ENCODE measurements at regions not wholly inside any gene's neighbourhood (a gene's known extent, or its start where the extent isn't known, plus 50 kb on each side); places are given as distances from the start of the nearest gene placed in this dataset.

DNA sequence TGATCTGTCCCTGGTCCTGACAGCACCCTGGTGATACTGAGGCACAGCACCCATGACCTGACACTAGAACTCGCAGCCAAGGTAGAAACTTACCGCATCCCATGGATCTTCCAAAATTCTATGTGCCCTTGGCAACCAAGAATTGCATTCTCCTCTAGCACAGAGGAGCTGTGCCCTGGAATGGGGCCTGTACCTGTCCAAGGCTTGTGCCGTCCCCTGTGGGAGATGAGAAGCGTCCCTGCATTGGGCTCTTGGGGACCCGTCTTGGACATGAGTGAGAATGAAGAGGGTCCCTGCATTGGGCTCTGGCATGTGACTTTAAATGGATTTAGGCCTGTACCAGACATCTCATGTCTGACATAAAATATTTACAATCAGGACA, 67.1 kb downstream of the GGTLC2 start:
- POLR2A ChIA-PET = no interaction called here
- Histone ChIP-seq H3K36me3 (replicated peaks in 1 of 2; ENCODE audit: control insufficient read depth in 1 of 2, insufficient read depth in 2 of 2, low read length in 2 of 2) (no peaks in the 10 kb centered on the region), H3K9me3 (ENCODE audit: low read length) (no peaks in the 10 kb centered on the region), H3K4me2 (ENCODE audit: low read depth, low read length) (no peak overlapping the region), H3K27me3 (ENCODE audit: control insufficient read depth in 1 of 2, insufficient read depth in 2 of 2, low read length in 2 of 2) (peaks cover 0 to 11% of the 10 kb centered on the region in 2 experiments; a peak in 1 of 5 replicates), H4K20me1 (ENCODE audit: insufficient read depth, low read length) (peaks cover 3% of the 10 kb centered on the region; the same call in 1 of the 2 replicates), H2AFZ (ENCODE audit: low read length) (no peak overlapping the region), H3K4me1 (ENCODE audit: insufficient read depth, low read length) (no peaks in the 10 kb centered on the region), H3K4me3 (replicated peaks in 1 of 3; ENCODE audit: insufficient read depth in 1 of 3, low read depth in 2 of 3, low read length in 3 of 3) (no peak overlapping the region), H3K9ac (ENCODE audit: insufficient read depth, low read depth, low read length) (no peak overlapping the region), H3K79me2 (ENCODE audit: insufficient read depth, low read length) (no peaks in the 10 kb centered on the region), H3K27ac (ENCODE audit: extremely low read length, insufficient read depth, low read length) (no peak overlapping the region)
- ATAC-seq (no peak), DNase-seq (ENCODE audit: low spot score) (no peak), FAIRE-seq (no peak)
- CTCF ChIA-PET (ENCODE audit: low intra/inter-chr PET ratio, low total read pairs) = no interaction called here
- in situ Hi-C loops (cut with HindIII; ENCODE audit: extremely low pct_ligation_motif_present, low pct_unique_long_range_greater_than_20kb) = no loop called here
- TF ChIP-seq ZNF660 (CRISPR knock-in tag; IDR thresholded peaks at IDR 0.05; ENCODE audit: borderline replicate concordance, low read depth) (no peak), BORCS8-MEF2B (CRISPR knock-in tag; IDR thresholded peaks at IDR 0.05) (no peak)
- BruUV-seq (replicated peaks) = no TSS peak
- 24% methylated on average over 5 of the region's 5 CpGs for WGBS (ENCODE audit: low lambda C conversion rate)
- intact Hi-C loops (cut with micrococcal nuclease; ENCODE audit: unreplicated experiment) = no loop called here

DNA sequence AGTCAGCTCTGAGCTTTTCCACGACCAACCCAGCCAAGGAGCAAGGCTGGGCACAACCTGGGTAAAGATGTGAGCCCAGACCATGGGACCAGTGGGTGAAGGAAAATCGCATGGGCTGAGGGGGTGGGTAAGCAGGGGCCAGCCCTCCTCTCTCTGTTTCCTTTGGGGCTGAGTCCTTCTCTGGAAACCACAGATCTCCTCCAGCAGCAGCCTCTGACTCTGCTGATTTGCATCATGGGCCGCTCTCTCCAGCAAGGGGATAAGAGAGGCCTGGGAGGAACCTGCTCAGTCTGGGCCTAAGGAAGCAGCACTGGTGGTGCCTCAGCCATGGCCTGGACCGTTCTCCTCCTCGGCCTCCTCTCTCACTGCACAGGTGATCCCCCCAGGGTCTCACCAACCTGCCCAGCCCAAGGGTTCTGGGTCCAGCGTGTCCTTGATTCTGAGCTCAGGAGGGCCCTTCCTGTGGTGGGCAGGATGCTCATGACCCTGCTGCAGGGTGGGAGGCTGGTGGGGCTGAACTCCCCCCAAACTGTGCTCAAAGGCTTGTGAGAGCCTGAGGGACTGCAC, 67.8 kb downstream of the GGTLC2 start:
- ATAC-seq (no peak), FAIRE-seq (no peak), DNase-seq (ENCODE audit: low spot score) (no peak)
- CTCF ChIA-PET (ENCODE audit: low intra/inter-chr PET ratio, low total read pairs) = no interaction called here
- TF ChIP-seq ETV5 (CRISPR knock-in tag; IDR thresholded peaks at IDR 0.05; ENCODE audit: borderline replicate concordance) = no peak
- no peak for TF ChIP-seq MAZ (IDR thresholded peaks at IDR 0.05; ENCODE audit: borderline replicate concordance, low read depth, low read length)
- no peak for TF ChIP-seq MAZ (CRISPR knock-in tag; IDR thresholded peaks at IDR 0.05; ENCODE audit: low read depth)
- TF ChIP-seq MIER2 (CRISPR knock-in tag; IDR thresholded peaks at IDR 0.05) = no peak
- TF ChIP-seq ZNF431 (CRISPR knock-in tag; IDR thresholded peaks at IDR 0.05; ENCODE audit: borderline replicate concordance, low read depth) = no peak
- no peak for TF ChIP-seq MTF2 (CRISPR knock-in tag; IDR thresholded peaks at IDR 0.05; ENCODE audit: borderline replicate concordance)
- TF ChIP-seq ZNF775 (CRISPR knock-in tag; IDR thresholded peaks at IDR 0.05; ENCODE audit: borderline replicate concordance) = no peak
- no peak for TF ChIP-seq BRD4 (CRISPR knock-in tag; IDR thresholded peaks at IDR 0.05)
- TF ChIP-seq, protein P1, sequence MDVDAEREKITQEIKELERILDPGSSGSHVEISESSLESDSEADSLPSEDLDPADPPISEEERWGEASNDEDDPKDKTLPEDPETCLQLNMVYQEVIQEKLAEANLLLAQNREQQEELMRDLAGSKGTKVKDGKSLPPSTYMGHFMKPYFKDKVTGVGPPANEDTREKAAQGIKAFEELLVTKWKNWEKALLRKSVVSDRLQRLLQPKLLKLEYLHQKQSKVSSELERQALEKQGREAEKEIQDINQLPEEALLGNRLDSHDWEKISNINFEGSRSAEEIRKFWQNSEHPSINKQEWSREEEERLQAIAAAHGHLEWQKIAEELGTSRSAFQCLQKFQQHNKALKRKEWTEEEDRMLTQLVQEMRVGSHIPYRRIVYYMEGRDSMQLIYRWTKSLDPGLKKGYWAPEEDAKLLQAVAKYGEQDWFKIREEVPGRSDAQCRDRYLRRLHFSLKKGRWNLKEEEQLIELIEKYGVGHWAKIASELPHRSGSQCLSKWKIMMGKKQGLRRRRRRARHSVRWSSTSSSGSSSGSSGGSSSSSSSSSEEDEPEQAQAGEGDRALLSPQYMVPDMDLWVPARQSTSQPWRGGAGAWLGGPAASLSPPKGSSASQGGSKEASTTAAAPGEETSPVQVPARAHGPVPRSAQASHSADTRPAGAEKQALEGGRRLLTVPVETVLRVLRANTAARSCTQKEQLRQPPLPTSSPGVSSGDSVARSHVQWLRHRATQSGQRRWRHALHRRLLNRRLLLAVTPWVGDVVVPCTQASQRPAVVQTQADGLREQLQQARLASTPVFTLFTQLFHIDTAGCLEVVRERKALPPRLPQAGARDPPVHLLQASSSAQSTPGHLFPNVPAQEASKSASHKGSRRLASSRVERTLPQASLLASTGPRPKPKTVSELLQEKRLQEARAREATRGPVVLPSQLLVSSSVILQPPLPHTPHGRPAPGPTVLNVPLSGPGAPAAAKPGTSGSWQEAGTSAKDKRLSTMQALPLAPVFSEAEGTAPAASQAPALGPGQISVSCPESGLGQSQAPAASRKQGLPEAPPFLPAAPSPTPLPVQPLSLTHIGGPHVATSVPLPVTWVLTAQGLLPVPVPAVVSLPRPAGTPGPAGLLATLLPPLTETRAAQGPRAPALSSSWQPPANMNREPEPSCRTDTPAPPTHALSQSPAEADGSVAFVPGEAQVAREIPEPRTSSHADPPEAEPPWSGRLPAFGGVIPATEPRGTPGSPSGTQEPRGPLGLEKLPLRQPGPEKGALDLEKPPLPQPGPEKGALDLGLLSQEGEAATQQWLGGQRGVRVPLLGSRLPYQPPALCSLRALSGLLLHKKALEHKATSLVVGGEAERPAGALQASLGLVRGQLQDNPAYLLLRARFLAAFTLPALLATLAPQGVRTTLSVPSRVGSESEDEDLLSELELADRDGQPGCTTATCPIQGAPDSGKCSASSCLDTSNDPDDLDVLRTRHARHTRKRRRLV (CRISPR knock-in tag; IDR thresholded peaks at IDR 0.05) = no peak
- no peak for TF ChIP-seq TP53 (CRISPR knock-in tag; conservative IDR thresholded peaks at IDR 0.05)
- no peak for TF ChIP-seq ATRX (CRISPR knock-in tag; IDR thresholded peaks at IDR 0.05; ENCODE audit: borderline replicate concordance)
- TF ChIP-seq POLR2AphosphoS5 (IDR thresholded peaks at IDR 0.05; ENCODE audit: low read depth, low read length) = no peak
- WGBS (ENCODE audit: low lambda C conversion rate) = 6% methylated on average over 2 of the region's 6 CpGs
- H3K79me2 ChIP-seq (ENCODE audit: insufficient read depth, low read length) = no peaks in the 10 kb centered on the region
- peaks cover 0 to 9% of the 10 kb centered on the region in 2 experiments; a peak in 1 of 5 replicates for H3K27me3 ChIP-seq (ENCODE audit: control insufficient read depth in 1 of 2, insufficient read depth in 2 of 2, low read length in 2 of 2)
- H3K4me3 ChIP-seq (replicated peaks in 1 of 3; ENCODE audit: insufficient read depth in 1 of 3, low read depth in 2 of 3, low read length in 3 of 3) = no peak overlapping the region
- H3K9ac ChIP-seq (ENCODE audit: insufficient read depth, low read depth, low read length) = no peak overlapping the region
- H4K20me1 ChIP-seq (ENCODE audit: insufficient read depth, low read length) = peaks cover 3% of the 10 kb centered on the region; the same call in 1 of the 2 replicates
- no peak overlapping the region for H3K27ac ChIP-seq (ENCODE audit: extremely low read length, insufficient read depth, low read length)
- BruUV-seq (replicated peaks) = no TSS peak
- in situ Hi-C loops (cut with HindIII; ENCODE audit: extremely low pct_ligation_motif_present, low pct_unique_long_range_greater_than_20kb) (no loop called here), intact Hi-C loops (cut with micrococcal nuclease; ENCODE audit: unreplicated experiment) (no loop called here)
- no peaks in the 10 kb centered on the region for H3K4me1 ChIP-seq (ENCODE audit: insufficient read depth, low read length)
- no peak overlapping the region for H3K4me2 ChIP-seq (ENCODE audit: low read depth, low read length)
- H3K9me3 ChIP-seq (ENCODE audit: low read length) = no peaks in the 10 kb centered on the region
- H3K36me3 ChIP-seq (replicated peaks in 1 of 2; ENCODE audit: control insufficient read depth in 1 of 2, insufficient read depth in 2 of 2, low read length in 2 of 2) = no peaks in the 10 kb centered on the region
- POLR2A ChIA-PET = no interaction called here
- H2AFZ ChIP-seq (ENCODE audit: low read length) = no peak overlapping the region

All from HepG2 (cell line).